ENCODE measurements at regions not wholly inside any gene's neighbourhood (a gene's known extent, or its start where the extent isn't known, plus 50 kb on each side); places are given as distances from the start of the nearest gene placed in this dataset.

GRCh38 chr4:106700321-106700720 lies 331.7 kb upstream of the GIMD1 start:
- TF ChIP-seq, protein P1, sequence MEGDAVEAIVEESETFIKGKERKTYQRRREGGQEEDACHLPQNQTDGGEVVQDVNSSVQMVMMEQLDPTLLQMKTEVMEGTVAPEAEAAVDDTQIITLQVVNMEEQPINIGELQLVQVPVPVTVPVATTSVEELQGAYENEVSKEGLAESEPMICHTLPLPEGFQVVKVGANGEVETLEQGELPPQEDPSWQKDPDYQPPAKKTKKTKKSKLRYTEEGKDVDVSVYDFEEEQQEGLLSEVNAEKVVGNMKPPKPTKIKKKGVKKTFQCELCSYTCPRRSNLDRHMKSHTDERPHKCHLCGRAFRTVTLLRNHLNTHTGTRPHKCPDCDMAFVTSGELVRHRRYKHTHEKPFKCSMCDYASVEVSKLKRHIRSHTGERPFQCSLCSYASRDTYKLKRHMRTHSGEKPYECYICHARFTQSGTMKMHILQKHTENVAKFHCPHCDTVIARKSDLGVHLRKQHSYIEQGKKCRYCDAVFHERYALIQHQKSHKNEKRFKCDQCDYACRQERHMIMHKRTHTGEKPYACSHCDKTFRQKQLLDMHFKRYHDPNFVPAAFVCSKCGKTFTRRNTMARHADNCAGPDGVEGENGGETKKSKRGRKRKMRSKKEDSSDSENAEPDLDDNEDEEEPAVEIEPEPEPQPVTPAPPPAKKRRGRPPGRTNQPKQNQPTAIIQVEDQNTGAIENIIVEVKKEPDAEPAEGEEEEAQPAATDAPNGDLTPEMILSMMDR (IDR thresholded peaks at IDR 0.05), result no peak
- TF ChIP-seq EZH2 (IDR thresholded peaks at IDR 0.05; ENCODE audit: borderline replicate concordance, insufficient read depth, low read depth, low read length, poor library complexity, severe bottlenecking), result no peak

Data from B cell (primary cell).